Calu3 (cell line): ENCODE measurements at regions not wholly inside any gene's neighbourhood (a gene's known extent, or its start where the extent isn't known, plus 50 kb on each side); places are given as distances from the start of the nearest gene placed in this dataset.

Experiments used
- BruUV-seq: library from RNA; stranded (reverse); fragments of 400-500 nt; replicated peaks from 2 replicates; lab custom pipeline; 2021; lab: Mats Ljungman, UMichigan
- CTCF ChIA-PET: fragments of 300-600 bp; sonication (Branson Sonifier 250); formaldehyde crosslinking; loops from one replicate; lab custom pipeline; 2022; ENCODE audit warnings: antibody characterized with exemption; lab: Charles Lee
- DNase-seq: peaks from one replicate; pipeline ENCODE4 v3.0.0; 2022
- H3K27ac Mint-ChIP-seq: one replicate; pipeline ENCODE4 v1.8.0; 2022; ENCODE audit warnings: mixed read lengths; ENCODE audit not compliant: unreplicated experiment
- H3K27me3 Mint-ChIP-seq: one replicate; pipeline ENCODE4 v1.8.0; 2022; ENCODE audit warnings: mixed read lengths; ENCODE audit not compliant: unreplicated experiment
- H3K36me3 Mint-ChIP-seq: one replicate; pipeline ENCODE4 v1.8.0; 2022; ENCODE audit warnings: mild to moderate bottlenecking, moderate library complexity, mixed read lengths; ENCODE audit not compliant: insufficient read depth, unreplicated experiment
- H3K4me1 Mint-ChIP-seq: one replicate; pipeline ENCODE4 v1.8.0; 2022; ENCODE audit warnings: mild to moderate bottlenecking, low read depth, mixed read lengths; ENCODE audit not compliant: unreplicated experiment
- H3K4me3 Mint-ChIP-seq: one replicate; pipeline ENCODE4 v1.8.0; 2022; ENCODE audit warnings: mild to moderate bottlenecking, low read depth, moderate library complexity, mixed read lengths; ENCODE audit not compliant: unreplicated experiment
- H3K9me3 Mint-ChIP-seq: one replicate; pipeline ENCODE4 v1.8.0; 2022; ENCODE audit warnings: low read depth, mixed read lengths; ENCODE audit not compliant: unreplicated experiment
- CTCF ChIP-seq: fragments of 200-600 bp; IDR thresholded peaks from one replicate; pipeline ENCODE4 v1.8.0; 2022; ENCODE audit warnings: antibody characterized with exemption; ENCODE audit not compliant: unreplicated experiment
- intact Hi-C: fragments of 100-400 bp; cut with micrococcal nuclease; formaldehyde crosslinking; loops from one replicate; pipeline ENCODE4 v1.10.0; 2022; ENCODE audit not compliant: unreplicated experiment

- H3K27me3 Mint-ChIP-seq, result no peaks in the 10 kb centered on the region
- CTCF ChIA-PET, result no interaction called here
- no peak overlapping the region for H3K27ac Mint-ChIP-seq
- H3K4me1 Mint-ChIP-seq, result no peaks in the 10 kb centered on the region
- intact Hi-C loops, result no loop called here
- no peak for DNase-seq
- no peaks in the 10 kb centered on the region for H3K36me3 Mint-ChIP-seq
- H3K9me3 Mint-ChIP-seq, result no peaks in the 10 kb centered on the region
- no TSS peak for BruUV-seq
- no peak overlapping the region for H3K4me3 Mint-ChIP-seq
- no peak for TF ChIP-seq CTCF
These were observed 1929.8 kb upstream of the LRRTM1 start for GRCh38 chr2:82234283-82234874.

GRCh38 chr2:82233806-82234205, 1929.3 kb upstream of the LRRTM1 start:
- DNase-seq, result no peak
- intact Hi-C loops, result no loop called here
- H3K4me1 Mint-ChIP-seq, result no peaks in the 10 kb centered on the region
- no peak for TF ChIP-seq CTCF
- no peak overlapping the region for H3K27ac Mint-ChIP-seq
- CTCF ChIA-PET, result no interaction called here
- H3K4me3 Mint-ChIP-seq, result no peak overlapping the region
- H3K27me3 Mint-ChIP-seq, result no peaks in the 10 kb centered on the region
- H3K9me3 Mint-ChIP-seq, result no peaks in the 10 kb centered on the region
- BruUV-seq, result no TSS peak
- H3K36me3 Mint-ChIP-seq, result no peaks in the 10 kb centered on the region

- no peak for TF ChIP-seq CTCF
- no TSS peak for BruUV-seq
- H3K4me3 Mint-ChIP-seq, result no peak overlapping the region
These were observed 1925.9 kb upstream of the LRRTM1 start for GRCh38 chr2:82230406-82230805.

GRCh38 chr2:82226441-82226840, 1921.9 kb upstream of the LRRTM1 start:
- peaks cover 2% of the 10 kb centered on the region for H3K9me3 Mint-ChIP-seq
- no peak overlapping the region for H3K4me3 Mint-ChIP-seq
- H3K4me1 Mint-ChIP-seq, result no peaks in the 10 kb centered on the region
- H3K36me3 Mint-ChIP-seq, result no peaks in the 10 kb centered on the region
- TF ChIP-seq CTCF, result no peak
- no peak for DNase-seq
- H3K27me3 Mint-ChIP-seq, result no peaks in the 10 kb centered on the region
- CTCF ChIA-PET, result no interaction called here
- intact Hi-C loops, result no loop called here
- no TSS peak for BruUV-seq
- H3K27ac Mint-ChIP-seq, result no peak overlapping the region

More at GRCh38 chr2:82230406-82230805, 1925.9 kb upstream of the LRRTM1 start:
- DNase-seq, result no peak
- CTCF ChIA-PET, result no interaction called here
- intact Hi-C loops, result no loop called here
- no peak overlapping the region for H3K27ac Mint-ChIP-seq
- H3K36me3 Mint-ChIP-seq, result no peaks in the 10 kb centered on the region
- no peaks in the 10 kb centered on the region for H3K9me3 Mint-ChIP-seq
- no peaks in the 10 kb centered on the region for H3K4me1 Mint-ChIP-seq
- no peaks in the 10 kb centered on the region for H3K27me3 Mint-ChIP-seq
